ENCODE measurements at regions not wholly inside any gene's neighbourhood (a gene's known extent, or its start where the extent isn't known, plus 50 kb on each side); places are given as distances from the start of the nearest gene placed in this dataset.
"Not testable (repeated sequence)": the region's sequence is repeated elsewhere in the genome, so short reads cannot be mapped to it uniquely, and the experiment has no call there.

GRCh38 chr5:124614836-124615385 lies 131.5 kb downstream of the ZNF608 start:
- no peak for DNase-seq

- no peak for DNase-seq
These were observed 132.3 kb downstream of the ZNF608 start for GRCh38 chr5:124614105-124614504.

DNA sequence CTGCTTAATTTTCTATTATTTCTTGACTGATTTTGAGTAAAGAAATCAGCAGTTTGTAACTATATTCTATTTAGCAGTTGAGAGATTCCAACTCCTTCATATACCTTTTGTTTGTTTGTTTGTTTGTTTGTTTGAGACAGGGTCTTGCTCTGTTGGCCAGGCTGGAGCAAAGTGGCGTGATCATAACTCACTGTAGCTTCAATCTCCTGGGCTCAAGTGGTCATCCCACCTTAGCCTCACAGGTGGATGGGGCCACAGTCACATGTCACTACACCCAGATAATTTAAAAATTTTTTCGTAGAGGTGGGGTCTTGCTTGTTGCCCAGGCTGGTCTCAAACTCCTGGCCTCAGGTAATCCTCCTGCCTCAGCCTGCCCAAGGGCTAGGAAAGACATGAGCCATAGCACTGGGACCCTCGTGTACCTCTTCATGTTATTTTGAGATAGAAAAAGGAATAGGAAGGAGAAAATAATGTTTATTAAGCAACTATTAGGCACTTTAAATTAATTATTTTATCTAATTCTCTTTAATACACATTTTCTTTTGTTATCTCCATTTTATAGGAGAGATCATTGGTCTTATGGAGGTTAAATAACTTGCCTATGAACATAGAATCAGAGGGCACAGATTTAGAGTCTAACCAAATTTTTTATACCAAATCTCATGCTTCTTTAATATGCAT lies 133.0 kb downstream of the ZNF608 start:
- no peak for DNase-seq

- no peak for DNase-seq
These were observed 134.4 kb downstream of the ZNF608 start for GRCh38 chr5:124612023-124612422.

DNA sequence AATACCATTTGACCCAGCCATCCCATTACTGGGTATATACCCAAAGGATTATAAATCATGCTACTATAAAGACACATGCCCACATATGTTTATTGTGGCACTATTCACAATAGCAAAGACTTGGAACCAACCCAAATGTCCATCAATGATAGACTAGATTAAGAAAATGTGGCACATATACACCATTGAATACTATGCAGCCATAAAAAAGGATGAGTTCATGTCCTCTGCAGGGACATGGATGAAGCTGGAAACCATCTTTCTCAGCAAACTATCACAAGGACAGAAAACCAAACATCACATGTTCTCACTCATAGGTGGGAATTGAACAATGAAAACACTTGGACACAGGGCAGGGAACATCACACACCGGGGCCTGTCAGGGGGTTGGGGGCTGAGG lies 135.2 kb downstream of the ZNF608 start:
- DNase-seq, result not testable (repeated sequence)

DNA sequence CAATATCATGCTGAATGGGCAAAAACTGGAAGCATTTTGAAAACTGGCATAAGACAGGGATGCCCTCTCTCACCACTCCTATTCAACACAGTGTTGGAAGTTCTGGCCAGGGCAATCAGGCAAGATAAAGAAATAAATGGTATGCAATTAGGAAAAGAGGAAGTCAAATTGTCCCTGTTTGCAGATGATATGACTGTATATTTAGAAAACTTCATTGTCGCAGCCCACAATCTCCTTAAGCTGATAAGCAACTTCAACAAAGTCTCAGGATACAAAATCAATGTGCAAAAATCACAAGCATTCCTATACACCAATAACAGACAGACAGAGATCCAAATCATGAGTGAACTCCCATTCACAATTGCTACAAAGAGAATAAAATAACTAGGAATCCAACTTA lies 136.8 kb downstream of the ZNF608 start:
- not testable (repeated sequence) for DNase-seq

DNA sequence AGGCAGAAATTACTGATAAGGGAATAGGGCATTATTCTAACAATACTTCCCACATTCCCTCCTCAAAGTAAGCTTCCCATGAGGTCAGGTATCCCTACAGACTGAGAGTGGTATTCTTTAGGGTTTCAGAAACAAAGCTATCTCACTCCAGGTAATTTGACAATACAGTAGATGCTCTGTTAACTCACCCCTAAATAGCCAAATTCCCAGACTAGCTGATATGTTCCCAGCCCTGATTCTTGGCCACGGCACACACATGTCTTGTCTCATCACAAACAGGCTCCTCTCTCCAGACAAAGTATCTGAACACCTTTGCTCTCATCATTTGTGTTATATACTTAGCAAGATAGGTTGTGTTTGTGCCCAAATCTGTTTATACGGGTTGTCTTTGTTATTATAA lies 139.9 kb downstream of the ZNF608 start:
- no peak for DNase-seq

- DNase-seq, result no peak
These were observed 140.3 kb downstream of the ZNF608 start for GRCh38 chr5:124606093-124606492.

DNA sequence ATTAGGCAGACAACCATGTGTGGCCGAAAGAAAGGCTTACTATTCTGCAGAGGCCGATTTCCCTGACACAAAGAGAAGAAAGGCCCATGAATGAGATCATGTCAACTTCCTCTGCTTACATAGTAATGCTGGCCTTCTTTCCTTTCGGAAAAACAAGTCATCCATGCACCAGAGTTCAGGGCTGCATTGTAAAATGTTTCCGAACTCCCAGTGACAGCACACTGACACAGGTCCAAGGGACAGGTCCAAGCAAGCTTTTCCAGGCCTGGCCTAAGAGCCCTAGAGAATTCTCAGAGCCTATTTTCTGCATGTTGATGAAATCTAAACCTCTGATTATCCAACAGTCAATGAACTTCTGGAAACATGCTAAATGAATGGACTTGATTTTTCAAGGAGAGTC lies 140.9 kb downstream of the ZNF608 start:
- DNase-seq, result peak; percentile 53

DNA sequence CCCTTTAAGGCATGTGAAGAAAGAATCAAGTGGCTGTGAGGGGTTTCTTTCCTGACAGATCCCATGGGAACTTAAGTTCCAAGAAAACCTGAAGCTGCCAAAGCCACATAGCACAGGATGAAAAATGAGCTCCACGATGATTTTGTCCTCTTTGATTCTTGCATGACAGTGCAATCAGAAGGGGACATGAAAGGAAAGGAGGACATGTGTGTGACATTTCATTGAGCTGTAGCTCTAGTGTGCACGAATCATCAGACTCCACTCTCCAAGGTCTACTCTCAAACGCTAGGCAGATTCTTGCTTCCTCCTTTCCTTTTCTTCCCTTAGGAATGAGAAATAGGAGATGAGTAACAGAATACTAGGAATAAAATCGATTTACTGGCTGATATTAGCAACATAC lies 142.0 kb downstream of the ZNF608 start:
- no peak for DNase-seq

GRCh38 chr5:124602925-124603650 lies 143.4 kb downstream of the ZNF608 start:
- DNase-seq, result no peak

GRCh38 chr5:124599028-124599973 lies 147.1 kb downstream of the ZNF608 start:
- DNase-seq, result no peak

DNA sequence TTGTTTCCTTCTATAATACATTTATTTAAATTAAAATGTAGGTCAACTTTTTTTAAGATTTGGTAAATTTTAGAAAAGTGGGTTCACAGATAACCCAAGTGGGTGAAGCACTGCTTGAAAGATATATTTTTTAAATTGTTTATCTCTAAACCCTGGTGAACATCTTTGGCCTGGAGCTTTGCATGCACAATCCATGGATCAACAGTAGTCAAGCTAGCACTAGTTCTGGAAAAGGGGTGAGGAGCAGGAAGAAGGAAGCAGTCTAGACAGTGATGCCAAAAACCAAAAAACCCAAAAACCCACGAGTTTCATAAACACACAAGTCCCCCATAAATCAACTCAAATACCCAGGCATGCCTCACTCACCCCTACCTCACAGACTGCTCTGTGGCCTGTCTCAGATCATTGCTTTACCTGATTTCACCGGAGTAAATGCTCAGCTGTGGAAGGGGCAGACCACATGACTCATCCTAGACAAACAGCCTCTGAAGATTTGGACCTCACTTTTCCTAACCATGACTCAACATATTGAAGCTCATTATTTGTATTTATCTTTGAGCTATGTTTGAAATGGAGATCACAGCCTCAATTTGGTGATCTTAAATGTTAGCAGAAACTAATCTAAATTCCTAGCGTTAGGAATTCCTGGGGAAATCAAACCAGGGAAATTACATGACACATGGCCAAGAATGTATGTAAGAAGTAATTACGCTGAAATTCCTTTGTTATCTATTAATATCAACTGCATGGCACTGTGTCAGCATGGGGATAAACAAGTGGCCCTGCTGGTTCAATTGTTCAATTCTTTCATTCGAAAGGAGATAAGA lies 149.6 kb downstream of the ZNF608 start:
- no peak for DNase-seq

DNA sequence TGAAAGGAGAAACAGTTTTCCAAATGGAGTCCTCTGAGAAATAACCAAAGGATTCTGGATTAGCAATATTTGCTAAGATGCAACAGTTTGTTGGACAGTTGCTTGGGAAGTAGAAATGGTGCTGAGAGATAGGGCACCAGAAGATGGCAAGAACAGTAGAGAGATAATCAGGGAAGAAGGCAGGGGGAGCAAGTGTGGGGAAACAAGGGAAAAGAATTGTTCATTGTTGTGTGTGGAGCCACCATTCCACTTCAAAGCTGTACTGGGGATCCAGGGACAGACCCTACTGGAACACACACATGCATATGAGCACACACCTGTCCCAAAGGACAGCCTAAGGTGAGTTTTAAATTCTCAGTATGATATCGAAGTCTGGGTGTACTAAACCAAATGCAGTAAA lies 152.5 kb downstream of the ZNF608 start:
- DNase-seq, result no peak

DNA sequence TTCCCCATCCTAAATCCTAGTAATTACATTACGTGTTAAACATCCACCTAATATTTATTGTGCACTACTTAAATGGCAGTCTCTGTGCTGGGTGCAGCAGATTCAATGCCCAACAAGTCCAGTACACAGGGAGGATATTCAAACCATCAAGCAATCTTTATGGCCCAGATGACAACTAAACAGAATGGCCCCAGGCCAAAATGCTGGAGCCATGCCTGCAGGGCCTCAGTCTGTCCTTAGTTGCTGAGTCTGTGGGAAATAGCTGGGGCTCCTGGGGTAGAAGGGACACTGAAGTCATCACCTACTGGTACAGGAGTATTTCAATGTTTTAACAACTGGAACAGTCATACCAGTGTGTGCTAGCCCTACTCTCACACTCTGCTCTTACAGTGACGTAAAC lies 153.5 kb downstream of the ZNF608 start:
- no peak for DNase-seq

DNA sequence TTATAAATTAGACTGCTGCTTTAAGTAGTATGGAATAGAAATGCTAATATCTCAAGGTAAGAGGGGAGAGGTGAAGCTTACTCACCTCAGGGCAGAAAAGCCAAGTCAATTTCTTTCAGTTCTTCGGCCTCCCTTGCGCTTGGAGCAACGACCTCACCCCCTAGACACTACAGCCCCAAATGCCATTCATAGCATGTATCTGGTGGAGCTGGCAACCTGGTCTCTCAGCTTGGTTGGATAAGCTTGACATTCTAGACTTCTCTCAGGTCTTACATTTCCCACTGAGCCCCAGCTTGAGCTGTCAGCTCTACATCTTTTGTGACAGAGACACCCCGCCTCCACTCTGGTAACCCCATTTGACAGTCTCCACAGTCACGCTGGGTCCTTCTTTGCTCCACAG lies 154.9 kb downstream of the ZNF608 start:
- no peak for DNase-seq

DNA sequence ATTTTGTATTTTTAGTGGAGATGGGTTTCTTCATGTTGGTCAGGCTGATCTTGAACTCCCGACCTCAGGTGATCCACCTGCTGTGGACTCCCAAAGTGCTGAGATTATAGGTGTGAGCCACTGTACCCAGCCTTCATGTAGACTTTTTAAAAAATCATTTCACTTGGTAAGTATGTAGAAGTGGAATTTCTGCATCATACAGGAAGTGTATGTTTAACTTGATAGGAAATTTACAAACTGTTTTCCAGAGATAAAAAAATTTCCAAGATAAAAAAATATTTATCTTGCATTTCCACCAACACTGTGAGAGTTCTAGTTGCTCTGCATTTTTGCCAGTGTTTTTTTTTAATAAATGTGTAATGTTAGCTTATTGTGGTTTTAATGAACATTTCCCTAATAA lies 155.8 kb downstream of the ZNF608 start:
- DNase-seq, result no peak

DNA sequence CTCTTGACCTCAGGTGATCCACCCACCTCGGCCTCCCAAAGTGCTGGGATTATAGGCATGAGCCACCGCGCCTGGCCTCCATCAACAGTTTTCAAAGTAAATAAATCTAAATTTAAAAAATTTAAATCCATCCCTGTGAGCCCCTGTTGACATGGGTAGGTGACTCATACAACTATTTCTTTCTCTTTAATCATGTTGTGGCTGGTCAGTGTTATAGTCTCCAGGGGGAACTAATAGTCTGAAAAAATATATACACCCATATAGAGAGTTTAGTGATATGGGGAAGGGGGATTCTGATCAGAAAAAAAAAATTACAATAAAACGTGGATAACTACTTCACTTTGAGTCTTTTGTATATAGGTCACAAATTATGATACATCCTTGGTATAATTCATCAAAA lies 159.2 kb downstream of the ZNF608 start:
- DNase-seq, result no peak

DNA sequence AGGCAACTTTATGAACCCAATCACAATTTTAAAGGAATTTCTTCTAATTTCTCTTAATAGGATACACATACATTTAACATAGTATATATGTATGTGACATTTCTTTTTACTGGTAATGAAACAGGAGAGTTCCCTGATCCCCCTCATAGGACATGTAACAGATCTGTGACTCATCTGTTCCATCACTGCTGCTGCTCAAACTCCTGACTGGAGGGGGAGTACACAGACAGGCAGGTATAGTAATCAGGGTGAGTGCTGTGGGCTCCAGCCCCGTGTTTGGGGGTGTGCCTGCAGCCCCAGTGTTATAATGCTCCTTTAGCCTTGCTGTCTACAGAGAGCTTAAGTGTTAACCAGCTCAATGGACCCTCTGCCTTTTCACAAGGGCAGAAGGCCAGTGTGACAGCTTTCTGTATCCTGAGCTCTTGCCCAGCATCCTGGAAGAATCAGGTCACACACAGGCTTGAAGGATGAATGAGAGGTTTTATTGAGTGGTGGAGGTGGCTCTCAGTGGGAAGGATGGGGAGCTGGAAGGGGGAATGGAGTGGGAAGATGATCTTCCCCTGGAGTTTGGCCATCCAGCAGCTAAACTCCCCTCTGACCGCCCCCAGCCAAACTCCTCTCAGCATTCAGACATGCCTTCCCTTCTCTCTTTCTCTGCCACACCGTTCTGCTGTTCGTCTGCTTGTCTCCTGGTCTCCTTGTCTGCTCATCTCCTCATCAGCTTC lies 161.3 kb downstream of the ZNF608 start:
- no peak for DNase-seq

GRCh38 chr5:124583469-124584350 lies 162.7 kb downstream of the ZNF608 start:
- peak; percentile 12 for DNase-seq

- no peak for DNase-seq
These were observed 163.9 kb downstream of the ZNF608 start for GRCh38 chr5:124582561-124582840.

All from NCI-H345 (cell line).